Stimulated activated CD8-positive, alpha-beta memory T cell treated with anti-CD3 and anti-CD28 coated beads, Interleukin-12 subunit alpha, Interleukin-12 subunit beta, amount 100 ng/mL, for 1 hour (primary cell): ENCODE measurements at regions not wholly inside any gene's neighbourhood (a gene's known extent, or its start where the extent isn't known, plus 50 kb on each side); places are given as distances from the start of the nearest gene placed in this dataset.
"Not testable (repeated sequence)": the region's sequence is repeated elsewhere in the genome, so short reads cannot be mapped to it uniquely, and the experiment has no call there.

Experiments
- DNase-seq: peaks from one replicate; pipeline ENCODE4 v3.0.0-alpha.2; 2020; ENCODE audit warnings: low read depth

DNA sequence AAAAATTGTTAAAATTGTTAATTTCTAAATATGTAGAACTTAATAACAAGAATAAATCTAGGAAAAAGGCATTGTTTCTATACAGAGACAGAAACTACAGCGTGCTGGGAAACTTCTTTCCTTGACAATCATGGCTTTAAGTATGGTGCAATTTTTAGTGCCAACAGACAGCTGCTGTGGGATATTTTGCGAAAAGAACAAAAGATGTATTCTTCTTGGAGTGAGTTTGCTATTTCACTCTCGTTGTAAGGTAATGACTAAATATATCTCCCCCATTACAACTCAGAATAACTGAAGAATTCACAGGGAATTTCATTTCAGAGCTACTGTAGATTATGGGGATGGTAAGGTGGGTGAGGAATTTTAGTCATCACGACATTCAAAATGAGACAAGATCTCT lies 2055.0 kb upstream of the ACO1 start:
- no peak for DNase-seq

DNA sequence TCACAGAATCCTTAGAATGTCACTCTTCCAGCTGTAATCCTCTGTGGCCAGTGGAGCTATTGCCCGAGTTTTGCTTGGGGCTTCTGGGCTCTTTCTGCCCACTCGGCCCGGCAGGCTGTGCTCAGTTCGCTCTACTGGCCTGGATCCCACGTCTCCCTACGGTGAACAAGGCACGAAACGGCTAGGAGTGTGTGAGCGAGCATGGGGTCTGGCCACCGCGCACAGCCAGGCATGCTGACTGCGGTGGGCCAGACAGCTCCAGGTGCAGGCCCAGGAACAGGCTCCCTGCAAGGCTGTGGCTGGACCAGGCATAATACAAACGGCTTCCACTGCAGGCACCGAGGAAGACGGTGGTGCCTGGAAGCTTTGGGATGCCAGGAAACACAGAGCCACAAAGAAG lies 2035.5 kb upstream of the ACO1 start:
- DNase-seq: no peak

DNA sequence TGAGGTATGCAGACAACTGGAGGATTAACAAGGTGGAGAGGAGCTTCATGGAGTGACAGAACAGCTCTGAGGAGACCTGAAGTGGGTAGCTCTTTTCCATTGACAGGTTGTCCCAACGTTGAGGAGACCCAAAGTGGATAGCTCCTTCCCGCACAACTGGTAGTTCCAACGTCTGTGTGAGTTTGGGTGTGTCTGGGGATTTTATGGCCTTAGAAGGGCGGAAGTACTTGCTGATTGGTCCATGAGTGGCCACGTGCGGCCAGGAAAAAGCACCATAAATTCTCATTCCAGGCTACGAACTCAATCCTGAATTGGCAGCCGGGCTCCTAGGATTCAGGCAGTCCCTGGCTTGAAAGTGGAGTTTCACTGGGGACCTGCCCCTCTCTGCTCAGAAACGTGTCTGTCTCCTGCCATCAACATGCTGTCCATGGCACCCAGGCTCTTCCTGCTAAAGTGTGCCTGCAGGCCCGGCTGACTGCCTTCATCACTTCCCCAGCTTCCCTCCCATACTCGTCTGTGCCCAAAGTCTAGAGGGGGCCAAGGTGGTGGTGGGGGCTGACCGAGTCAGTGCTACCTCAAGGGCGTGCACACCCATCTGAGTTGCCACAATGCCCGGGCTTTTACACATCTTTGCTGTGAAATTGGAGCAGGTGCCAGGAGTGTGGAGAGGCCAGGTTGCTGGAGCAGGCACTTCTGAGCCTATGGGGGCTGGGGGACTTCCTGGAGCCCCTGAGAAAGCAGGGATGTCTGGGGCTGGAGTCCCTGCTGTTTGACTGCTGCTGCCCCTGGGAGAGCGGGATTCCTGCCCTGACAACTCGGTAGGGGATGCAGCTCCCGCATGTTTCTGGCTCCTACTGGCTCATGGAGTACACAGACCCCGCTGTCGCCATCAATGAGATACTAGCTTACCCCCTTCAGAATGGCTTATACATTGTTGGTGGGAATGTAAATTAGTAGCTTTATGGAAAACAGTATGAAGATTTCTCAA lies 2034.6 kb upstream of the ACO1 start:
- DNase-seq: no peak

DNA sequence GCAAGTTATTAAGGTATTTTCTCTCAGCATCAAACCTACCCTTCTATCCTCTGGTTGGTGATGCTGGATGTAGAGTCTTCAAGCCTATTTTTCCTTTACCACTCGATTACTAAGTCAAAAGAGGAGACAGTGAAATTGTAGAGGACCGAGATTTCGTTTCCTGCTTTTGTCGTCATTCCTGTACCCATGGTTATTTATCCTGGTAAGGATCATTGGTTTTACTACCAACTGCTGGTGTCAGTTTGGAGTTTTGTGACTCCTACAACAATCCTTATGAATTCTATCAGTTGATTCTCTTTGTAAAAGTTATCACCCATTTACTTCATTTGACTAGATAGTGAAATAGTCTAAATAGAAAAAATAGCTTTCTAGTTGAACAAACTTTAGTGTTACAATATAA lies 2028.2 kb upstream of the ACO1 start:
- DNase-seq: no peak

DNA sequence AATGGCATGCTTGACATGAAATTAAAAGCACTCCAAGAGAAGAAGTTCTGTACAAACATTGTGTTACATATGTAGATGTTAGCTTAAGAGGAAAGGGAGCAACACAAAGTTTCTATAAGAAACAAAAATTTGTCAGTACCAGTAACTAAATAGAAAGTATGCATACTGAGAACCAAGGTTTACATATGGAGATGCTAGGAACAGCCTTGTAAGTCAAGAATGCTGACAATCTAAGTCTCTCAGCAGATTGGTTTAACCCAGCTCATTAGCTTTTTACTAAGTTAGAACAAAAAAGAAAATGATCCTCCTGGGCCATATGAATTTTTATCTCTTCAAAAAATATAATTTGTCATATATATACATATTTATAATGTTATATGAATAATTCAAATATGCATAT lies 2022.1 kb upstream of the ACO1 start:
- no peak for DNase-seq

DNA sequence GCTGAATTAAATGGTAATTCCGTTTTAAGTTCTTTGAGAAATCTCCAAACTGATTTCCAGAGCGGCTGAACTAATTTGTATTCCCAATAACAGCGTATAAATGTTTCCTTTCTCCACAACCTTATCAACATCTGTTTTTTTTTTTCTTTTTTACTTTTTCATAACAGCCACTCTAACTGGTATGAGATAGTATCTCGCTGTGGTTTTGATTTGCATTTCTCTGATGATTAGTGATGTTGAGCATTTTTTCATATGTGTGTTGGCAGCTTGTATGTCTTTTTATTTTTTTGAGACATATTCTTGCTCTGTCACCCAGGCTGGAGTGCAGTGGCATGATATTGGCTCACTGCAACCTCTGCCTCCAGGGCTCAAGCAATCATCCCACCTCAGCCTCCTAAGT lies 2018.3 kb upstream of the ACO1 start:
- not testable (repeated sequence) for DNase-seq

DNA sequence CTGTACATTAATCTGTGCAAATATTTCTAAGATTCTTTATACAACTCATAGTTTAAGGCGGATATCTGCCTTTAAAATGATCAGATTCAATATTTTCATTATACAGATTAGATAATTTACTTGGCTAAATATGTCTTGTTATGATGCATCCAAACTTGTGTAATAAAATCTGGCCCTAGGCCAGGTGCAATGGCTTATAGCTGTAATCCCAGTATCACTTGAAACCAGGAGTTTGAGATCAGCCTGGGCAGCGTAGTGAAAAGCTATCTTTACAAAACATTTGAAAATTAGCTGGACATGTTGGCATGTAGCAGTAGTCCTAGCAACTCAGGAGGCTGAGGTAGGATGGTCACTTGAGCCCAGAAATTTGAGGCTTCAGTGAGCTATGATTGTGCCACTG lies 2002.2 kb upstream of the ACO1 start:
- no peak for DNase-seq

DNA sequence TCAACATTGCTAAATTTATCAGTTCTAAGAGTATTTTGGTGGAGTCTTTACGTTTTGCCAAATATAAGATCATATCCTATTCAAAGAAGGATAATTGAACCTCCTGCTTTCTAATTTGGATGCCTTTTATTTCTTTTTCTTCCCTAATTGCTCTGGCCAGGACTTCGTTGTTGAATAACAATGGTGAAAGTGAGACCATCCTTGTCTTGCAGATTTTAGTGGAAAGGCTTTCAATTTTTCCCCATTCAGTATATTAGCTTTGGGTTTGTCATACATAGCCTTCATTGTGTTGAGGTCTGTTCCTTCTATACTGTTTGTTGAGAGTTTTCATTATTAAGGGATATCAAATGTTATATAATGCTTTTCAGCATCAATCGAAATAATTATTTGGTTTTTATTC lies 1974.2 kb upstream of the ACO1 start:
- no peak for DNase-seq

DNA sequence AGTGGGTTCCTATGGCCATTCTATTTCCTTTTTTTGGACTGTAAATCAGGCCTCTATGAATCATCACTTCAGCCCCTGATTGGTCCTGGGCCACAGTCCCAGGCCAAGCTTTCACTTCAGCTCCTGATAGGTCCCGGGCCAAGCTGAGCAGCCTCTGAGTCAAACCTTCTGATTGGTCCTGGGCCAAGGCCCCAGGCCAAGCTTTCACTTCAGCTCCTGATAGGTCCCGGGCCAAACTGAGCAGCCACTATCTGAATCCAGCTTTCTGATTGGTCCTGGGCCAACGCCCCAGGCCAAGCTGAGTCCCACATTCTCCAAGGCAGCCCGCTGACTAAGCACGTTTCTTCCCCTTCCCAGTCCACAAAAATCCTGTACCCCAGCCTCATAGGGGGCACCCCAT lies 1972.9 kb upstream of the ACO1 start:
- DNase-seq: no peak

DNA sequence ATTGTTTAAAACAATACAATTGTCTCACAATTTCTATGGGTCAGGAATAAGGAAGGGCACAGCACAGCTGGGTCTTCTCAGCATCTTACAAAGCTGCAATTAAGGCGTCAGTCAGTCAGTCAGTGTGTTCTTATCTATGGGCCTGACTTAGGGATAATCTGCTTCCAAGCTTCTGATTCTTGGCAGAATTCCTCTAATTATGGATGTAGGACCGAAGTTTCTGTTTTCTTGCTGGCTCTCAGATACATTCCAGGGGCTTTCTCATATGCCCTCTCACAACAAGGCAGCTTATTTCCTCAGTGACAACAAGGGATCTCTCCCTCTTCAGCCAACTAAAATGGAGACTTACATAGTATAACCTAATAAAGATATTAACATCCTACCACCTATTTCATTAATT lies 1925.3 kb upstream of the ACO1 start:
- no peak for DNase-seq

DNA sequence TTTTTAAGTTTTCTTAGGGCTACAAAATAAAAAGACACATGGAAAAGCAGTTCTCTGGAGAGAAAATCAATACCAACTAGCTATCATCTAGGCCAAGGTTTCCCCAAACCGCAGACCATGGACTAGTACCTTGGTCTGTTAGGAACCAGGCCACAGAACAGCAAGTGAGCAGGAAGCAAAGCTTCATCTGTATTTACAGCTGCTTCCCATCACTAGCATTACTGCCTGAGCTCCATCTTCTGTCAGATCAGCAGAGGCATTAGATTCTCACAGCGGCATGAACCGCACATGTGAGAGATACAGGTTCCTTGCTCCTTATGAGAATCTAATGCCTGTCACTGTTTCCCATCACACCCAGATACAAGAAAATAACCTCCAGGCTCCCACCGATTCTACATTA lies 1907.6 kb upstream of the ACO1 start:
- DNase-seq: no peak

DNA sequence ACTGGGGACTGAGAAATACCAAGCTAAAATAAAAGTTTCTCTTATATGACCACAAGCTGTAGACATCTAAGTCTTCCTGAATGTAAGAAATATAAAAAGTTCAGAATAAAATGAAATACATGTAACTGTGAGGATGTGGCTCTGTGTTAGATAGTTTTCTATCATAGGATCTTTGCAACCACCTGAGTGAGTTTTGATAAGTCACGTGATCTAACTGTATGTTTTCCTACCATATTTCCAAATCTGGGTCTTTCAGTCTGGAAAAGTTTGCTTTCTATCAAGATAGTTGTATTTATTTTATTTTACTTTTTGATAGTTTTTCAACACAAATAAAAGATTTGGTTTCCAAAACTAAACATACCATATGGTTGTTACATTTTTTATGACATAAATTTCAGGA lies 1905.8 kb upstream of the ACO1 start:
- no peak for DNase-seq

DNA sequence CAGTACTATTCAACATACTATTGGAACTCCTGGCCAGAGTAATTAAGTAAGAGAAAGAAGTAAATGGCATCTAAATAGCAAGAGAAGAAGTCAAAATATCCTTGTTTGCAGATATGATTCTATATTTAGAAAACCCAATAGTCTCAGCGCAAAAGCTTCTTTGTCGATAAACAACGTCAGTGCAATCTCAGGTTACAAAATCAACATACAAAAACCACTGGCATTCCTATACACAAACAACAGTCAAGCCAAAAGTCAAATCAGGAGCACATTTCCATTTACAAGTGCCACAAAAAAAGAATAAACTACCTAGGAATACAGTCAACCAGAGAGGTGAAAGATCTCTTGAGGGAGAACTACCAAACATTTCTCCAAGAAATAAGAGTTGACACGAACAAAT lies 1901.9 kb upstream of the ACO1 start:
- no peak for DNase-seq

DNA sequence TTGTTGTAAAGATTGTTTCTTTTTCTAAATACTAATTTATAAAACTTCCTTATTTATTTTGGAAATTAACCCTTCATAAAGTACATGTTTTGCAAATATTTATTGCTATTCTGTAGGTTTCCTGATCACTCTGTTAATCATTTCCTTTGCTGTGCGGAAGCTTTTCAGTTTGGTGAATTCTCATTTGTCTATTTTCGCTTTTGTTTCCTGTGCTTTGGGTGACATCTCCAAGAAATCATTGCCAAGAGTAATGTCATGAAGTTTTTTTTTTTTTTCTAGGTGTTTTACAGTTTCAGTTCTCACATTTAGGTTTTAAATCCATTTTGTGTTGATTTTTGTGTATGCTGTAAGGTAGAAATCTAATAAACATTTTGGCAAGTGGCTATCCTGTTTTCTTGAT lies 1899.8 kb upstream of the ACO1 start:
- DNase-seq: no peak

DNA sequence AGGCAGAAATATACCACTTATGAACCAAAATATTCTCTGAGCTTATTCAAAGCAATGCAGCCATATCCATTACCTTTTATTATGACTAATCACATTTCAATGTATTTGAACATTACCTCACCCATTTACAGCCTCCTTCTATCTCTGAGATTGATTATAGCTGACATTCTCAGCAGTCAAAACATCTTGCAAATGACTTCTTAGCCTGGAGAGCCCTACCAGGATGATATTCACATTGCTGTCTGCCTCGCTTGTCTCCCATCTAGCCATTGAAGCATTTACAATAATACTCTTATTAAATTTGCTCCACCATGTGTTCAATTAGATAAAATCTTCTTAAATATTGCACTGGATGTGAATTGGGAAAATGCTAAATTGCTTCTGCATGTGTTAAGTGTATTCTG lies 1879.9 kb upstream of the ACO1 start:
- no peak for DNase-seq

DNA sequence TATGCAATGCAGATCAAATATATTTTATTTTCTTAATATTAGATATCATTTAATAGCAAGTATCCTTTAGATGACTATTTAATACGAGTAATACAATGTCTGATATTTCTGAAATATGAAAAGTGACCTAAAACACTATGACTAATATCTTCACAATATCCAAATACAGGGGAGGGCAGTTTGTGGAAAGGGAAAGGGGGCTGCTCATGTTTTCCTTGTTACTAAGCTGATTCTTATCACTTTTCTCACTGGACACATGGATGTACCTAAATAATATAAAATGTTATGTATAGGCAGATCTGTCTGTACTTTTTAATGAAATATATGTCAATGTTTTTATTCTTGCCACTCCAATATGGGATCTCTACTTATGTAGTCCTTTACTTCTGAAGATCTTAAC lies 1879.1 kb upstream of the ACO1 start:
- no peak for DNase-seq

DNA sequence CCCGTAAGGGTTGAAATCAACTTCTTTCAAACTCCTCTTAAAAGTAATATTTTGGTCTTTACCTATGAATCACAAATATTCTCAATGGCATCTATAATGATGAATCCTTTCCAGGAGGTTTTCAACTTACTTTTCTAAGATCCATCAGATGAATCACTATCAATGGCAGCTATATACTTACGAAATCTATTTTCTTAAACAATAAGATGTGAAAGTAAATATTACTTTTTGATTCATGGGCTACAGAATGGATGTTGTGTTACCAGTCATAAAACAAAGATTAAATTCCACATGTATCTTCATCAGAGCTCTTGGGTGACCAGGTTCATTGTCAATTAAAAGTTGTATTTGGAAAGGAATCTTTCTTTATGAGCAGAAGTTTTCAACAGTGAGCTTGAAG lies 1877.7 kb upstream of the ACO1 start:
- DNase-seq: no peak

DNA sequence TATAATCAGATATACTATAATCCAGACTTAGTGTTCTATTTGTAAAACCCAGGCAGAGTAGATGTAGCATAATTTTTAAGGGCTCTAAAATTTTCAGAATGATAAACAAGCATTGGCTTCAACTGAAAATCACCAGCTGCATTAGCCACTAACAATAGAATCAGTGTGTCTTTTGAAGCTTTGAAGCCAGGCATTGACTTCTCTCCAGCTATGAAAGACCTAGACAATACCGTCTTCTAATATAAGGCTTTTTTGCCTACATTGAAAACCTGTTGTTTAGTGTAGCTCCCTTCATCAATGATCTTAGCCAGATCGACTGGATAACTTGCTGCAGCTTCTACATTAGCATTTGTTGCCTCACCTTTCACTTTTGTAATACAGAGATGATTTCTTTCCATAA lies 1877.3 kb upstream of the ACO1 start:
- no peak for DNase-seq

DNA sequence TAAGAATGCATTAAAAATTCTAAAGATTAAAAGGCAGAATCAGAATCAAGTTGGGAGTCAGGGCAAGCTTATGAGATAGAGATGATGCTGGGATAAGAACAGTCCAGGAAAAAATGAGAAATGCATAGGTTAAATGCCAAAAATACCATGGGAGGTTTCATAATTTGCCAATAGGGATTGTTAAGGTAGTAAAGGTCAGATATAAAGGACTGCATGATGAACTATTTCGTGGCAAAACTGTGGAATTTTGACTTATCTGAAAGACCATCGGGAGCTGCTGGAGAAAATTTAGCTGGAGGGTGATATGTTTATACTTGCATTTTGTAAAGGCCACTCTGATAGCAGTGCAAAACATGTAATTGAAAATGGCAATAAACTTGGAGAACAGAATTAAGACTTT lies 1872.8 kb upstream of the ACO1 start:
- no peak for DNase-seq

DNA sequence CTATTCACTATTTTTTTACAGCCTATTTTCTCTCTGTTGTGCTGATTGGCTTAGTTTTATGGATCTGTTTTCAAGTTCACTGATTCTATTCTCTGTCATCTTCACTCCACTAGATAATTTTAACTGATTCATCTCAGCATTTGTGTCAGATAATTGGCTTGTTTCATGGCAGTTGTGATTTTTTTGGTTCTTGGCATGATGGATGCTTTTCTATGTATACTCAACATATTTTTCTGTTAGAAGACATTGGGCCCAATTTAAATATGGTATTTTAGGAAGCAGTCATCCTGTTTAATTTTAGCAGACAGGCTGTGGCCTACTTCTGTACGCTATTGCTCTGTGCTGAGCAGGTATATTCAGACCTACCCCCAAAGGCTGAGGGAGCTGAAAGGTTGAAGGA lies 1865.3 kb upstream of the ACO1 start:
- DNase-seq: no peak

DNA sequence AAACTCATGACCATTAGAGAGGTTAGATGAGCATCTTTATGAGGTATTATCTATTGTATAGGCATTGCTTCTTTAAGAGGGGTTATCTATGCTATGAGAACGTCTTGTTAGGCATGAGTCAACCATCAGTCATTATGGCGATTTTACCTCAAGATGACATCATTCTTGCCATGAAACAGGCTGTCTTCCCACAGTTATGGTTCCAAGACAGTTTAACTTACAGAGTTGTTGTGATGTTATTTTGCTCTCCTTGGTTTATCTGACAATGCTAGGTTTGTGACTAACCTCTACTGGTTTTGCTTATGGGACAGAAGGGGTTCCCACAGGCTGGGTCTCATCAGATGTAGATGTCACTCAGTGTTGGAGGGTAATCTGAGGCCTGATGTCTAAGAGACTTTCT lies 1864.7 kb upstream of the ACO1 start:
- DNase-seq: no peak

DNA sequence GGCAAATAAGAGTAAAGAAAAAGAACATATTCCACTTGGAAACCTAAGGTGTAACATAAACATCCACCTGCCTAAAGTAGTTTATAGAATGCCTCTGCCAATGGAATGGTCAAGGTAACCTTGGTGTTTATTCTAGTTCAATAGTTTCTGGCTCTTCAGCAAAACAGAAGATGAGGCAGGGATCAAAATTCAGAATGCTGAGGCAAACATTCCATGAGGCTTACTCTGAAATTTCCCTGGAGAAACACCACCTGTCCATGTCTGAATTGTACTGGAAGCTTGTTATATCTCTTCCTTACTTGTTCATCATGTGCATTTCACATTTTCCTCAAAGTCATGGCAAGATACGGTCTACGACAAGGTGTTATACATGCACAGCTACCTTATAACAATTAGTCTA lies 1862.4 kb upstream of the ACO1 start:
- no peak for DNase-seq

DNA sequence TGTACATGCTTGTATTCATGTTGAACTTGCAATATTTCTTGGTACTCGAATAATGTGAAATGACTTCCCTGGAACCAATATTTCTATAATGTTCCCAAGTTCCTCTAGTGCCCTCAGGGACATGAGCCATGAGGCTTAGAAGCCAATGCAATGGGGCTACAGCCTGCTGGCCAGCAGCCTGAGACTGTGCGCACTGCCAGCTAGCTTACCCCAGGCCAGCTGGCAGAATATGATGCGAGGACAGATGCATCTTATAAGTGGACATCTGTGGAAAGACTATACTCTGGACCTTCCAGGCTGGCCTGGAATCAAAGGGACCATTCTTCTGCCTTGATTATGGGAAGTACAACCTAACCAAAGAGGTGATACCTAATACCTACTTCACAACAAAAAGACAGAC lies 1862.0 kb upstream of the ACO1 start:
- DNase-seq: no peak

DNA sequence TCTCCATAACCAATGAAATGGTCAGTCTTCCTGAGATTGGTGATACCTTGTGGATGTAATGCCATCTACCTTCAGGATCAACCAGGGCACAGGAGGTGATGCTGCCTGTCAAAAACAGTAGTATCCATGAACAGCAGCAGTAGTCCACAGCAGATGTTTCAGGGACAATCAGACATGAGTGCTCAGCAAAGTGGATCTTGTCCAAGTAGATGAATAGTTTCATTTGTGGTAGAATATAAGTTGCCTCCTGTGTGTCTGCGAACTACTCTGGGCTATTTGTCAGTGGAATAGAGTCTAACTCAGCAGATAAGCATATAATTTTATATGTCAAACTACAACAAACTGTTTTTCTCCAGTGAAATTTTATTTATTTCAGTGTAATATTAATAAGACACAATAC lies 1860.1 kb upstream of the ACO1 start:
- DNase-seq: no peak
